Kidney (tissue), 13 donors: ENCODE measurements at regions not wholly inside any gene's neighbourhood (a gene's known extent, or its start where the extent isn't known, plus 50 kb on each side); places are given as distances from the start of the nearest gene placed in this dataset.

Experiments
- DNase-seq, 5 donors: peaks; one replicate each; pipeline ENCODE4 v3.0.0-alpha.2; 2013 to 2020
- FAIRE-seq: peaks from 2 replicates; lab custom pipeline; 2012; peaks lifted over from hg19 to GRCh38; lab: Jason Lieb, UNC
- H3K27ac ChIP-seq, 2 donors: one replicate each; pipeline ENCODE4 v1.7.0; 2013; ENCODE audit warnings: low read depth in 2 of 2, low read length in 2 of 2, inconsistent platforms in 1 of 2
- H3K27me3 ChIP-seq: one replicate; pipeline ENCODE4 v1.7.1; 2013; ENCODE audit warnings: low read length, inconsistent platforms; ENCODE audit not compliant: control insufficient read depth, insufficient read depth
- H3K36me3 ChIP-seq, 3 donors: one replicate each; pipeline versions ENCODE4 v1.7.0 to v1.7.1; 2013; ENCODE audit warnings: low read length in 3 of 3, control low read depth in 1 of 3, inconsistent platforms in 1 of 3; ENCODE audit not compliant: insufficient read depth in 3 of 3, control insufficient read depth in 2 of 3
- H3K4me1 ChIP-seq, 3 donors: one replicate each; pipeline versions ENCODE4 v1.7.0 to v1.7.1; 2013; ENCODE audit warnings: low read length in 3 of 3, inconsistent platforms in 1 of 3, low read depth in 1 of 3; ENCODE audit not compliant: control insufficient read depth in 2 of 3, insufficient read depth in 2 of 3
- H3K4me3 ChIP-seq, 3 donors: one replicate each; pipeline versions ENCODE4 v1.7.0 to v1.8.1; 2013; ENCODE audit warnings: low read length in 3 of 3, control low read depth in 1 of 3, inconsistent platforms in 1 of 3
- H3K9ac ChIP-seq, 3 donors: one replicate each; pipeline versions ENCODE4 v1.7.0 to v1.7.1; 2013; ENCODE audit warnings: low read length in 3 of 3, control low read depth in 1 of 3, inconsistent platforms in 1 of 3
- H3K9me3 ChIP-seq, 3 donors: one replicate each; pipeline versions ENCODE4 v1.7.0 to v1.7.1; 2013; ENCODE audit warnings: low read length in 3 of 3, control low read depth in 1 of 3, inconsistent platforms in 1 of 3; ENCODE audit not compliant: control insufficient read depth in 2 of 3, insufficient read depth in 1 of 3
- CTCF ChIP-seq: IDR thresholded peaks from 3 replicates; pipeline ENCODE4 v1.5.1; 2012; ENCODE audit warnings: mild to moderate bottlenecking, moderate library complexity, borderline replicate concordance; ENCODE audit not compliant: insufficient read depth; ENCODE audit errors: extremely low read depth
- intact Hi-C: fragments of 100-400 bp; cut with DNase I; formaldehyde crosslinking; loops from one replicate; pipeline ENCODE4 v1.11.1; 2022
- donor health status: control.
- donor health status: control.
- donor health status: control.
- donor health status: control.
- donor health status: control.
- donor health status: DM: yes; HTN: yes; CAD: no.
- donor health status: Normal renal cell carcinoma (clear cell type).

DNA sequence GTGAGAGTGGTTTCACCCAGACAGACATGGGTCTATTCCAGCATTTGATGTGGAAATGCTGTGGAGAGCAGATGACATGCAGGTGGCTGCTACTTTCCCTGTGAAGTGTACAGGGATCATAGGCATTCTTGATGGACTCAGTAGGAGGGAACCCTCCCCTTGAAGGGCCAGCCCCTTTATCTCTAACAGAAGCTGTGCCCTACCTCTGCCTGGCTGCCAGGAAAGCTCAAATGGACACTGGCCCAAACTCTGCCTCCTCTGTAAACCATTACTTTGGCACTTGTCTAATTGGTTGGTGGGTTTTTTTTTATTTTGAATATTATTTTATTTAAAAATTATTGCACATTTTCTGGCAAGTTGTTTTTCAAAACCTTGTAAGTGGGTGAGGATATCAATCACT, 106.7 kb upstream of the GGTLC1 start:
- Histone ChIP-seq H3K4me3 (no peak overlapping the region), H3K27ac (no peak overlapping the region), H3K9me3 (no peaks in the 10 kb centered on the region), H3K27me3 (no peaks in the 10 kb centered on the region), H3K9ac (no peak overlapping the region), H3K4me1 (peaks cover 0 to 2% (median 0%) of the 10 kb centered on the region in 3 donors), H3K36me3 (no peaks in the 10 kb centered on the region)
- FAIRE-seq (no peak), DNase-seq (no peak)
- no peak for TF ChIP-seq CTCF
- intact Hi-C loops: no loop called here

GRCh38 chr20:24089576-24089975, 101.0 kb upstream of the GGTLC1 start:
- no peaks in the 10 kb centered on the region for H3K36me3 ChIP-seq
- no peak overlapping the region for H3K9ac ChIP-seq
- intact Hi-C loops: no loop called here
- no peak overlapping the region for H3K4me3 ChIP-seq
- H3K27ac ChIP-seq: no peak overlapping the region
- no peaks in the 10 kb centered on the region for H3K4me1 ChIP-seq
- H3K9me3 ChIP-seq: no peaks in the 10 kb centered on the region
- DNase-seq (peak in 3 of 5 donors; percentile 59 to 75 (median 69)), FAIRE-seq (no peak)
- H3K27me3 ChIP-seq: no peaks in the 10 kb centered on the region
- TF ChIP-seq CTCF: no peak

DNA sequence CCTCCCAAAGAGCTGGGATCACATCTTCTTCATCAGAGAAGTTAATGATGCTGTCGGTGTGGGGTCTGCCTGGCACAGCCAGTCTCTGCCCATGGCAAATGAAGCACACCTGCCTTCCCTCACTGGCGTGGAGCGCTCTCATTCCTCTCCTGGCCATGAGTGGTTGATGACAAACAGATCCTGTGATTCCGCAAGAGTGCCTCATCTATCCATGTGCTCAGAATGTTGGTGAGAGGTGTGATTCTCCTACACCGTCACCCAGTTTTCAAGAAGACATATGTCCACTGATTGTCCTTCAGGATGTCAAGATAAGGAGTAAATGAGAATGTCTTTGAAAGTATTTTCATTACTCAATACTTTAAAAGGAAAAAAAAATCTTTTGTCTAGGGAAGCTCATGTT, 97.5 kb upstream of the GGTLC1 start:
- no peak for FAIRE-seq
- Histone ChIP-seq H3K9me3 (no peaks in the 10 kb centered on the region), H3K9ac (no peak overlapping the region), H3K27me3 (no peaks in the 10 kb centered on the region), H3K4me3 (no peak overlapping the region), H3K27ac (no peak overlapping the region), H3K36me3 (no peaks in the 10 kb centered on the region), H3K4me1 (no peaks in the 10 kb centered on the region)
- DNase-seq: no peak
- intact Hi-C loops: no loop called here
- TF ChIP-seq CTCF: no peak

DNA sequence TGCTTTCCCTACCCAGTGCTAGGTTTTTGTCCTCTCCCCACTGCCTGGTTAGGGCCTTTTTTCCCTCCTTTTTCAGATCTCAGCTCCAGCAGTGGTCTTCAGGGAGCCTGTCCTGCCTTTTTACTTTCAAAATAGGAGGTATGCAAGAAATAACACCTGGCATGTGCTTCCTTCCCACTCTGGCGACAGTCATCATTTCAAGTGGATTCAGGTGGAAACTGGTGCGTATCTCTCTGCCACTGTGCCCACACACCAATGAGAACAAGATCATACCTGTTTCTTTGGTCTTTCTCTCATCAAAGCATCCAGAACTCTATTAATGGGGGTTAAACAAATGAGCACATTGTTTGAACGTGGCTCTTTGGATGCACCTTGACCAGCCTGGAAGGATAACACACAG, 95.7 kb upstream of the GGTLC1 start:
- no peak for TF ChIP-seq CTCF
- no peak overlapping the region for H3K4me3 ChIP-seq
- no peaks in the 10 kb centered on the region for H3K4me1 ChIP-seq
- no peak overlapping the region for H3K27ac ChIP-seq
- intact Hi-C loops: no loop called here
- no peaks in the 10 kb centered on the region for H3K9me3 ChIP-seq
- H3K9ac ChIP-seq: no peak overlapping the region
- FAIRE-seq: no peak
- DNase-seq: no peak
- H3K36me3 ChIP-seq: no peaks in the 10 kb centered on the region
- H3K27me3 ChIP-seq: no peaks in the 10 kb centered on the region
